ENCODE measurements at regions not wholly inside any gene's neighbourhood (a gene's known extent, or its start where the extent isn't known, plus 50 kb on each side); places are given as distances from the start of the nearest gene placed in this dataset.
"Not testable (repeated sequence)": the region's sequence is repeated elsewhere in the genome, so short reads cannot be mapped to it uniquely, and the experiment has no call there.

DNA sequence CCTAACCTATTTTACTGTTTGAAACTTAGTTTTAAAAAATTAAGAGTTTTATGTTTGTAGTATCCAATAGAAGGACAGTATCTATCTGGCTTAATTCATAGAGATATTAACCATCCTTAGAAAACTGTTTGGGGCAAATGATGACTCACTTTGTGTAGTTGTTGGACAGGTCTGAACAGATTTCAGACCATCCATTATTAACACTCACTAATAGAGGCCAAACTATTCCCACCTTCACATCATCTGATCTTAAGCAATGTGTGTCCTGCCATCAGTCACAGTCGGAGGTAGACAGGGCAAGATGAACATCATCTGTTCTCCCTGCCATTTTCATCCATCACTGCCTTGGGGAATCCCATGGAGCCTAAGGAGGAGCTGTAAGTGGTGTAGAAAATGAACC lies 164.6 kb upstream of the DCC start:
- no peak for DNase-seq (ENCODE audit: low spot score)

- DNase-seq (ENCODE audit: low spot score), result no peak
Measured at GRCh38 chr18:52183107-52183506, 156.9 kb upstream of the DCC start.

DNA sequence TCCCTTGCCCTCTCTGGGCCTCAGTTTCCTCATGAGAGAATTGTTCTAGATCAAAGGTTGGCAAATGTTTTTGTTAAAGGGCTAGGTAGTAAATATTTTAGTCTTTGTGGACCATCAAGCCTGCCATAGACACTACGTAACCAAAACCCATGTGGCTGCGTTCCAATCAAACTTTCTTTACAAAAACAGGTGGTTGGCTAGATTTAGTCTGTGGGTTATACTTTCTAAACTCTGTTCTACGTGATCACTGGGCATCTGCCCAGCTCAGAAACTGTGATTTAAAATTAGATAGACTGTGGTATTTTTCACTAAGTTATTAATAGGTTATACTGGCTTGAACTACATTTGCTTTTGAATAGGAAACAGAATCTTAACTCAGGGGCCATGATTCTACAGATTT lies 149.8 kb upstream of the DCC start:
- DNase-seq (ENCODE audit: low spot score), result no peak

- DNase-seq (ENCODE audit: low spot score), result no peak
Measured at GRCh38 chr18:52190631-52191030, 149.4 kb upstream of the DCC start.

- DNase-seq (ENCODE audit: low spot score), result no peak
Measured at GRCh38 chr18:52200406-52200805, 139.6 kb upstream of the DCC start.

GRCh38 chr18:52200921-52201663 lies 138.9 kb upstream of the DCC start:
- no peak for DNase-seq (ENCODE audit: low spot score)

GRCh38 chr18:52208646-52209045 lies 131.4 kb upstream of the DCC start:
- no peak for DNase-seq (ENCODE audit: low spot score)

- DNase-seq (ENCODE audit: low spot score), result no peak
Measured at GRCh38 chr18:52216109-52216508, 123.9 kb upstream of the DCC start.

- DNase-seq (ENCODE audit: low spot score), result no peak
Measured at GRCh38 chr18:52216666-52217065, 123.3 kb upstream of the DCC start.

DNA sequence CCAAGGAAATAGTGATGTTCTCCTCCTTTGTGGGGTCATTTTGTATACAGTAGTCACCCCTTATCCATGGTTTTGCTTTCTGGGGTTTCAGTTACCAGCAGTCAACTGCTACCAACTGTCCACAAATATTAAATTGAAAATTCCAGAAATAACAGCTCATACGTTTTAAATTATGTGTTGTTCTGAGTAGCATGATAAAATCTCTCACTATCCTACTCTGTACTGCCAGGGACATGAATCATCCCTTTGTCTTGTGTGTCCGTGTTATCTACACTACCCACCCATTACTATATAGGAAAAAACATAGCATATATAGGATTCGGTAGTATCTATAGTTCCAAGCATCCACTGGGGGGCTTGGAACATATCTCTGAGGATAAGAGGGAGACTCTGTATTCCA lies 120.9 kb upstream of the DCC start:
- no peak for DNase-seq (ENCODE audit: low spot score)

GRCh38 chr18:52220062-52220591 lies 119.9 kb upstream of the DCC start:
- no peak for DNase-seq (ENCODE audit: low spot score)

GRCh38 chr18:52222211-52222610 lies 117.8 kb upstream of the DCC start:
- no peak for DNase-seq (ENCODE audit: low spot score)

DNA sequence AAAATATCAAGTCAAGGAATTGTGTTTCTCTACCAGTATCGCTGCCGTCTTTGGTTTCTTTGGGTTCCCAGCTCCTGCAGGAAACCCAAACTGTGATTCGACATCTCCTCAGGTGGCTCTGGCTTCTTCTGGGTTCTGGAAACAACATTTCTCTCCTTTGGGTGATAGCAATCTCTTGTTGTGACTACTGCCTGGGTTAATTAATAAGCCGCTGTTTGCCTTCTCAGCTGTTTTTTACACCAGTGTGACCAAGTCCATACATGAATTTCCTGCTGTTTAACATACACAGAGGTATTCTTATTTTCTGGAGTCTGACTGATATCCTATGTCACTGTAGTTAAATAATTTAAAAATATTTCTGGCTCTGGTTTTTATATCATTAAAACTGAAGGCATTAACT lies 112.5 kb upstream of the DCC start:
- DNase-seq (ENCODE audit: low spot score), result no peak

- no peak for DNase-seq (ENCODE audit: low spot score)
Measured at GRCh38 chr18:52228166-52228565, 111.8 kb upstream of the DCC start.

- no peak for DNase-seq (ENCODE audit: low spot score)
Measured at GRCh38 chr18:52236131-52236530, 103.9 kb upstream of the DCC start.

- no peak for DNase-seq (ENCODE audit: low spot score)
Measured at GRCh38 chr18:52237551-52237950, 102.4 kb upstream of the DCC start.

- no peak for DNase-seq (ENCODE audit: low spot score)
Measured at GRCh38 chr18:52242711-52243110, 97.3 kb upstream of the DCC start.

- DNase-seq (ENCODE audit: low spot score), result no peak
Measured at GRCh38 chr18:52244658-52245057, 95.3 kb upstream of the DCC start.

DNA sequence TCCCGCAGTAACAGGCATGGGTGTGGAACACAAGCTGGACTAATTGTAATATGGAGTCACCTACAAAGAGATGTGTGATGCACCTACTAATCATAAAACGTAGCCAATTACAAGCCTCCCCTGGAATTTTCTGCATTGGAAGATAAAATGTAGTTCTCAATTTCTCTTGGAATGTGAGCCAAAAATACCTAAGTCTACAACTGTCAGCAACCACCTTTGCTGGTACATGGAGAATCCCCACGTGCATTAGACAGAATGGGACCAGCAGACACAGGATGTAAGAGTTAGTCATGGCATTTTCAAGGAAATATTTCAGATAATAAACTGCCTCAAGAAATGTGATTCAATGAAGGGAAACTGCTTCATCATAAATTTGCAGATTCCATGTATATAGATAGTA lies 85.6 kb upstream of the DCC start:
- no peak for DNase-seq (ENCODE audit: low spot score)

- not testable (repeated sequence) for DNase-seq (ENCODE audit: low spot score)
Measured at GRCh38 chr18:52257417-52257816, 82.6 kb upstream of the DCC start.

- DNase-seq (ENCODE audit: low spot score), result no peak
Measured at GRCh38 chr18:52275817-52276216, 64.2 kb upstream of the DCC start.

- DNase-seq (ENCODE audit: low spot score), result no peak
Measured at GRCh38 chr18:52277785-52278184, 62.2 kb upstream of the DCC start.

DNA sequence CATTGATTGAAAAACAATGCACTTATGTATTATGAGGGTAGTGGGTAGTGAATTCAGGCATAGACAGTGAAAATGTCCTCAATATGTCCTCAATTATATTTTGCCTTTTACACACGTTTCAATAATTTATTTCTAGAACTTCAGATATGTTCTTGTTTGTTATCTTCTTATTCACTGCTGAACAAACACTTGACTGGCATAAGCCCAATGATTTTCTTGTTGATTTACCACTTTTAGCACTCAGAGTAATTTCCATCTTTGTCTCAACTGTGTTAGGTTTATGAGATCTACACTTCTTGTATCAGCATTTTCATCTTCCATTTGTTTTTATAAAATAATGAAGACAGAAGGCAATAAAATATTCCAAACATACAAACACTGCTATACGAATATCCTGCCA lies 61.8 kb upstream of the DCC start:
- no peak for DNase-seq (ENCODE audit: low spot score)

- no peak for DNase-seq (ENCODE audit: low spot score)
Measured at GRCh38 chr18:52280702-52281101, 59.3 kb upstream of the DCC start.

All from mucosa of gallbladder (tissue), 1 donor.